Stimulated activated CD4-positive, alpha-beta T cell treated with anti-CD3 and anti-CD28 coated beads, TNF-alpha, amount 100 ng/mL, for 24 hours (primary cell): ENCODE measurements at regions not wholly inside any gene's neighbourhood (a gene's known extent, or its start where the extent isn't known, plus 50 kb on each side); places are given as distances from the start of the nearest gene placed in this dataset.

ENCODE experiments used
- DNase-seq, 3 experiments: peaks; one replicate each; pipeline ENCODE4 v3.0.0-alpha.2; 2020; ENCODE audit warnings: low read depth in 3 of 3

- no peak for DNase-seq
Observed at GRCh38 chr20:48204499-48204898, 419.2 kb upstream of the SULF2 start.

GRCh38 chr20:48203252-48203651, 418.0 kb upstream of the SULF2 start:
- no peak for DNase-seq

- DNase-seq, result no peak
Observed at GRCh38 chr20:48202334-48203113, 417.2 kb upstream of the SULF2 start.

- no peak for DNase-seq
Observed at GRCh38 chr20:48201885-48202284, 416.6 kb upstream of the SULF2 start.

GRCh38 chr20:48201188-48201587, 415.9 kb upstream of the SULF2 start:
- DNase-seq, result no peak

GRCh38 chr20:48198929-48199451, 413.7 kb upstream of the SULF2 start:
- no peak for DNase-seq

GRCh38 chr20:48197066-48197465, 411.8 kb upstream of the SULF2 start:
- no peak for DNase-seq

GRCh38 chr20:48196486-48196885, 411.2 kb upstream of the SULF2 start:
- DNase-seq, result no peak

GRCh38 chr20:48196001-48196400, 410.7 kb upstream of the SULF2 start:
- DNase-seq, result no peak

- DNase-seq, result no peak
Observed at GRCh38 chr20:48195121-48195870, 410.0 kb upstream of the SULF2 start.

GRCh38 chr20:48194583-48194982, 409.3 kb upstream of the SULF2 start:
- no peak for DNase-seq

- no peak for DNase-seq
Observed at GRCh38 chr20:48193627-48194425, 408.5 kb upstream of the SULF2 start.

GRCh38 chr20:48192109-48192508, 406.8 kb upstream of the SULF2 start:
- DNase-seq, result no peak

GRCh38 chr20:48191200-48191599, 405.9 kb upstream of the SULF2 start:
- no peak for DNase-seq

- DNase-seq, result no peak
Observed at GRCh38 chr20:48190757-48191156, 405.5 kb upstream of the SULF2 start.

- no peak for DNase-seq
Observed at GRCh38 chr20:48189181-48189580, 403.9 kb upstream of the SULF2 start.

GRCh38 chr20:48187851-48188250, 402.6 kb upstream of the SULF2 start:
- no peak for DNase-seq

- no peak for DNase-seq
Observed at GRCh38 chr20:48186915-48187314, 401.6 kb upstream of the SULF2 start.

- DNase-seq, result no peak
Observed at GRCh38 chr20:48186447-48186846, 401.2 kb upstream of the SULF2 start.

GRCh38 chr20:48184229-48184628, 398.9 kb upstream of the SULF2 start:
- no peak for DNase-seq

- no peak for DNase-seq
Observed at GRCh38 chr20:48181261-48181935, 396.1 kb upstream of the SULF2 start.

GRCh38 chr20:48180618-48181017, 395.3 kb upstream of the SULF2 start:
- DNase-seq, result no peak
